ENCODE measurements at regions not wholly inside any gene's neighbourhood (a gene's known extent, or its start where the extent isn't known, plus 50 kb on each side); places are given as distances from the start of the nearest gene placed in this dataset.

DNA sequence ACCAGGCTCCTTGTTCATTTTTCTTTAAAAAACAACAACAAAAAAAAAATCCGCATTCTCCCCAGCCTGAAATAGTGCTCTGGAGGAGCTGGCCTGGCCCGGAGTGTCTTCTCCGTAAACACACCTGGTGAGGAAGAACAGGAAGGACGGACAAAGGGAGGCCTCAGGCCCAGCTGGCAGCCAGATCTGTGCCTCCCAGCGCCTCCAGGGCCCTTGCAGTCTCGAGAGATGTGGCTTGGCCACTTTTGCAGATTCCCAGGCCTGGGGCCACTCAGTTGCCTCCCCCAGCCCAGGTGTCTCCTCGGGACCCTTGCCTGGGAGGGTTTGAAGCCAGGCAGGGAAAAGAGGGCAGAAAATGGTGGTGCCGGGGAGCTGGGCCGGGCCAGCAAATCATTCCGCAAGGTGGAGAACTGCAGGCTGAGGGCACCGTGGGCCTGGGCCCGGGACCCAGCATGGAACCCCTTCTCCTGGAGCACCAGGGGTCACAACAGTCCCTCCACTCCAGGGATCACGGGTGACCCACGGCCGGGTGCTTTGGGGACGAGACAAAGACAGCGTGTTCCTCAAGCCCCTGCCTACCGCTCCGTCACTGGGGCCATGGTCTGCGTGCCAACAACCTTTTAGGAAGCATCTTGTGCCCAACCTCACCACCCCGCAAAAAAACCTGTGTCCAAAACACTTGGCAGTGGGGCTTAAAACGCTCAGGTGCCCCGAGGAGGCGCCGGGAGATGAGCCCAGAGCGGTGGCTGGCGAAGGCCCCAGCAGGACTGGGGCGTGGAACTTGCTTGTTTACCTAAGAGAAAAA, 67.1 kb upstream of the WNT7B start:
- FAIRE-seq (peak; percentile 82), DNase-seq (ENCODE audit: low read depth, low spot score) (no peak)
- Histone ChIP-seq H3K36me3 (ENCODE audit: control insufficient read depth in 2 of 2, extremely low read depth in 1 of 2, insufficient read depth in 2 of 2, low read length in 2 of 2) (no peaks in the 10 kb centered on the region), H3K27me3 (ENCODE audit: control insufficient read depth, extremely low read depth, insufficient read depth, low read length) (no peaks in the 10 kb centered on the region), H2AFZ (ENCODE audit: control insufficient read depth, low read length) (peak overlapping the region; percentile 56), H3K9me3 (ENCODE audit: control insufficient read depth, low read depth, low read length) (no peaks in the 10 kb centered on the region), H4K20me1 (ENCODE audit: control insufficient read depth, extremely low read depth, insufficient read depth, low read length) (no peaks in the 10 kb centered on the region), H3K9me1 (ENCODE audit: control insufficient read depth, extremely low read depth, insufficient read depth, low read length) (no peaks in the 10 kb centered on the region), H3K79me2 (ENCODE audit: control insufficient read depth, insufficient read depth, low read length) (peaks cover 45% of the 10 kb centered on the region), H3K4me1 (ENCODE audit: control insufficient read depth, extremely low read depth, insufficient read depth, low read length) (peaks cover 88% of the 10 kb centered on the region), H3K9ac (ENCODE audit: control insufficient read depth, extremely low read depth, insufficient read depth, low read length) (peak overlapping the region; percentile 93), H3K4me2 (ENCODE audit: control insufficient read depth, extremely low read depth, insufficient read depth, low read depth, low read length) (peak overlapping the region; percentile 99), H3K4me3 (ENCODE audit: control insufficient read depth in 2 of 3, extremely low read depth in 1 of 3, insufficient read depth in 2 of 3, low read depth in 1 of 3, low read length in 3 of 3) (peak overlapping the region; percentile 44 to 73 (median 69)), H3K27ac (ENCODE audit: control insufficient read depth, insufficient read depth, low read length) (peak overlapping the region; percentile 93)
- dilution Hi-C loops (cut with MboI; ENCODE audit: extremely low pct_ligation_motif_present, low sequenced_read_pairs) = no loop called here
- TF ChIP-seq, protein P1, sequence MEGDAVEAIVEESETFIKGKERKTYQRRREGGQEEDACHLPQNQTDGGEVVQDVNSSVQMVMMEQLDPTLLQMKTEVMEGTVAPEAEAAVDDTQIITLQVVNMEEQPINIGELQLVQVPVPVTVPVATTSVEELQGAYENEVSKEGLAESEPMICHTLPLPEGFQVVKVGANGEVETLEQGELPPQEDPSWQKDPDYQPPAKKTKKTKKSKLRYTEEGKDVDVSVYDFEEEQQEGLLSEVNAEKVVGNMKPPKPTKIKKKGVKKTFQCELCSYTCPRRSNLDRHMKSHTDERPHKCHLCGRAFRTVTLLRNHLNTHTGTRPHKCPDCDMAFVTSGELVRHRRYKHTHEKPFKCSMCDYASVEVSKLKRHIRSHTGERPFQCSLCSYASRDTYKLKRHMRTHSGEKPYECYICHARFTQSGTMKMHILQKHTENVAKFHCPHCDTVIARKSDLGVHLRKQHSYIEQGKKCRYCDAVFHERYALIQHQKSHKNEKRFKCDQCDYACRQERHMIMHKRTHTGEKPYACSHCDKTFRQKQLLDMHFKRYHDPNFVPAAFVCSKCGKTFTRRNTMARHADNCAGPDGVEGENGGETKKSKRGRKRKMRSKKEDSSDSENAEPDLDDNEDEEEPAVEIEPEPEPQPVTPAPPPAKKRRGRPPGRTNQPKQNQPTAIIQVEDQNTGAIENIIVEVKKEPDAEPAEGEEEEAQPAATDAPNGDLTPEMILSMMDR (optimal IDR thresholded peaks at IDR 0.05 in 1 of 3, IDR thresholded peaks at IDR 0.05 in 1 of 3, conservative IDR thresholded peaks at IDR 0.05 in 1 of 3; ENCODE audit: extremely low read depth in 1 of 3, insufficient read depth in 2 of 3, low read length in 3 of 3) = no peak
- no peak for TF ChIP-seq EZH2 (IDR thresholded peaks at IDR 0.05; ENCODE audit: low read length)

DNA sequence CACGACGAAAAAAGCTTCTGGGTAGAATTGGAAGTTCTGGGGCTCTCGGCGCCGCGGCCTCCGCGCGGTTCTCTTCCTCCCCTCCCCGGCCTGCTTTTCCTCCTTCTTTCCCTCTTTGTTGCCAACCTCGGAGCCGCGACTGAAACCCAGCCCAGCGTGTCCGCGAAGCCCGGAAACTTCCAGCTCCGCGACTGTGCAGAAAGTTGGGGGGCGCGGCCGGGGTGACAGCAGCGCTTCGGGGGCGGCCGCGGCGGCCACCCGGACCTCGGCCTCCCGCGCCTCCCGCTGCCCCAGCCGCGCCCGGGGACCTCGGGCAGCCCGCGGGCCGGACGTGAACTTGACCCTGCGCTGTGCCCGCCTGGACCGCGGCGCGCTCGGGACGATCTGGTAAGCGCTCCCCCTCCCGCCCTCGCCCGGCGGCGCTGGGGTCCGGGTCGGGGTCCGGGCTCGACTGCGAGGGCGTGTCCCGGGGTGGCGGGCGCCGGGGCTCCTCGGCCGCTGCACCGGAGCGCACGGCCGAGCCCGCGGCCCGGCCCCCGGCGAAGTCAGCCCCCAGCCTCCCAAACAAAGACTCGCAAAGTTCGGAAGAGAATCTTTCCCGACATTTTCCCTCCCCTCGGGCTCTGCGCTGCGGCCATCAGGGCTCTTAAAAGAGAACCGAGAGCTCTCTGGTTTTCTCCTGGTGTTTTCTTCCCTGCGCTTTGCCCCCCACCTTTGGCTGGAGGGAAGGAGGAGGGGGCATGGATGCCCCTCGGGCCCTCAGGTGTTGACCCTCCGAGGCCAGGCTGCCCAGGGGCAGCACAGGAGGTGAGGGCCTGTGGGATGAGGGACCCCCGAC, 67.9 kb upstream of the WNT7B start:
- peak overlapping the region; percentile 99 for H3K4me2 ChIP-seq (ENCODE audit: control insufficient read depth, extremely low read depth, insufficient read depth, low read depth, low read length)
- peaks cover 82% of the 10 kb centered on the region for H3K4me1 ChIP-seq (ENCODE audit: control insufficient read depth, extremely low read depth, insufficient read depth, low read length)
- H3K27me3 ChIP-seq (ENCODE audit: control insufficient read depth, extremely low read depth, insufficient read depth, low read length) = no peaks in the 10 kb centered on the region
- no peaks in the 10 kb centered on the region for H3K36me3 ChIP-seq (ENCODE audit: control insufficient read depth in 2 of 2, extremely low read depth in 1 of 2, insufficient read depth in 2 of 2, low read length in 2 of 2)
- H3K9me1 ChIP-seq (ENCODE audit: control insufficient read depth, extremely low read depth, insufficient read depth, low read length) = no peaks in the 10 kb centered on the region
- peaks cover 42% of the 10 kb centered on the region for H3K79me2 ChIP-seq (ENCODE audit: control insufficient read depth, insufficient read depth, low read length)
- H3K27ac ChIP-seq (ENCODE audit: control insufficient read depth, insufficient read depth, low read length) = peak overlapping the region; percentile 93
- no peaks in the 10 kb centered on the region for H3K9me3 ChIP-seq (ENCODE audit: control insufficient read depth, low read depth, low read length)
- FAIRE-seq (no peak), DNase-seq (ENCODE audit: low read depth, low spot score) (no peak)
- H3K9ac ChIP-seq (ENCODE audit: control insufficient read depth, extremely low read depth, insufficient read depth, low read length) = peak overlapping the region; percentile 93
- H3K4me3 ChIP-seq (ENCODE audit: control insufficient read depth in 2 of 3, extremely low read depth in 1 of 3, insufficient read depth in 2 of 3, low read depth in 1 of 3, low read length in 3 of 3) = peak overlapping the region; percentile 44 to 73 (median 69)
- TF ChIP-seq, protein P1 (optimal IDR thresholded peaks at IDR 0.05 in 1 of 3, IDR thresholded peaks at IDR 0.05 in 1 of 3, conservative IDR thresholded peaks at IDR 0.05 in 1 of 3; ENCODE audit: extremely low read depth in 1 of 3, insufficient read depth in 2 of 3, low read length in 3 of 3) = no peak
- no peak for TF ChIP-seq EZH2 (IDR thresholded peaks at IDR 0.05; ENCODE audit: low read length)
- peak overlapping the region; percentile 56 for H2AFZ ChIP-seq (ENCODE audit: control insufficient read depth, low read length)
- no peaks in the 10 kb centered on the region for H4K20me1 ChIP-seq (ENCODE audit: control insufficient read depth, extremely low read depth, insufficient read depth, low read length)
- dilution Hi-C loops (cut with MboI; ENCODE audit: extremely low pct_ligation_motif_present, low sequenced_read_pairs) = no loop called here
